Heart left ventricle (tissue), 13 donors: ENCODE measurements at regions not wholly inside any gene's neighbourhood (a gene's known extent, or its start where the extent isn't known, plus 50 kb on each side); places are given as distances from the start of the nearest gene placed in this dataset.

Source experiments
- POLR2A ChIP-seq, 2 donors: fragments of 450-650 bp; IDR thresholded peaks; one replicate each; pipeline ENCODE4 v1.6.1; 2017; ENCODE audit warnings: antibody characterized with exemption in 2 of 2, mild to moderate bottlenecking in 2 of 2, moderate library complexity in 2 of 2
- TF ChIP-seq, protein P1 (sequence below), 12 donors: fragments of 200-600 bp; sonication (generic) in 4 of 12; IDR thresholded peaks; one replicate each; pipeline versions ENCODE4 v1.5.0 to v1.8.0; 2018 to 2022; ENCODE audit warnings: antibody characterized with exemption in 12 of 12, mild to moderate bottlenecking in 5 of 12
- donor health status: ischemic (EF 13 %, LVEDD 7.1; RV severe dilation, severe dysfunction).
- donor health status: DM: no; HTN: yes; CAD: no.
- donor health status: DM: no; HTN: no; CAD: no.
- donor health status: ischemic (EF 25% LVEDD 6.9; RV normal size, moderate dysfunction).
- donor health status: ischemic (EF 25% LVEDD 5.7; RV mildly dilated, moderate dysfunction).
- donor health status: ischemic (EF 35%, LVEDD 5.7; RV mildly dilated, moderate dysfunction).
- donor health status: nonischemic (EF 11% LVEDD 7.7; RV severe dilation, severe dysfunction).
- donor health status: DM: yes; HTN: yes; CAD: no.
- donor health status: PGD.
- donor health status: ischemic (EF 29% LVEDD 5.4; RV normal size, mild dysfunction).
- donor health status: nonischemic (EF 23%, LVEDD 6.1; RV moderate dilation, normal function).

DNA sequence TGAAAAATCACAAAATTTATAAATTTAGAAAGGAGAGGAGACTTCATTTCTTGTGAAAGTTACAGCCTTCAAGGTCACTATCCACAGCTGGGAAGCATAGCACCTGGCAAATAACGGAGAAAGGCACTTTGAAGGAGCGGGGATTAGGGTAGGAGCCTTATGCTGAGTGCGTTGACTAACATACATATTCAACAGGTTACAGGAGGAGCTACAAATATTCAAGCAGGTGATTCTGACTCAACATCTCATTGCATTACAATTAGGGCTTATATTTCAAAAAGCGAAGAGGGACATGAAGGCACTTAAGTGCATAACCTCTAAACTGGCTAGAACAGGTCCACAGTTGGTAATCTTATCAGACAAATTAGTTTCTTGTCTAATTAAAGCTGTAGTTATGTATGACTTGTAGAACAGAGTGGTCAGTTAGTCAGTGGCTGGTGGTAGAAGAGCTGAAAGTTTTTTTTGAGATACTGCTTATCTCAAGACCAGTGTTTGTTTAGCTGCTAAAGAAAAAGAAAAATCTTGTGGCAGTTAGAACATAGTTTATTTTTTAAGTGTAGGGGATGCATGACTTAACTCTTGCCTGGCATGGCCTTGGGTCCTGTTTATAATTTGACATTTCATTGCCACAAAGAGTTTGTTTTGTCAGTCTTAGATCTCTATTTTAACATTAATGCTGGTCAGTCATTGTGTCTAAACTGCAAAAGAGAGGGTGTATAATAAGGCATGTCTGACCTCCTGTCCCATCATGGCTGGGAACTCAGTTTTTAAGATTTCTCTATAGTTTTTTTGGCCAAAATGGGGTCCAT, 311.5 kb downstream of the DUSP10 start:
- TF ChIP-seq, protein P1, sequence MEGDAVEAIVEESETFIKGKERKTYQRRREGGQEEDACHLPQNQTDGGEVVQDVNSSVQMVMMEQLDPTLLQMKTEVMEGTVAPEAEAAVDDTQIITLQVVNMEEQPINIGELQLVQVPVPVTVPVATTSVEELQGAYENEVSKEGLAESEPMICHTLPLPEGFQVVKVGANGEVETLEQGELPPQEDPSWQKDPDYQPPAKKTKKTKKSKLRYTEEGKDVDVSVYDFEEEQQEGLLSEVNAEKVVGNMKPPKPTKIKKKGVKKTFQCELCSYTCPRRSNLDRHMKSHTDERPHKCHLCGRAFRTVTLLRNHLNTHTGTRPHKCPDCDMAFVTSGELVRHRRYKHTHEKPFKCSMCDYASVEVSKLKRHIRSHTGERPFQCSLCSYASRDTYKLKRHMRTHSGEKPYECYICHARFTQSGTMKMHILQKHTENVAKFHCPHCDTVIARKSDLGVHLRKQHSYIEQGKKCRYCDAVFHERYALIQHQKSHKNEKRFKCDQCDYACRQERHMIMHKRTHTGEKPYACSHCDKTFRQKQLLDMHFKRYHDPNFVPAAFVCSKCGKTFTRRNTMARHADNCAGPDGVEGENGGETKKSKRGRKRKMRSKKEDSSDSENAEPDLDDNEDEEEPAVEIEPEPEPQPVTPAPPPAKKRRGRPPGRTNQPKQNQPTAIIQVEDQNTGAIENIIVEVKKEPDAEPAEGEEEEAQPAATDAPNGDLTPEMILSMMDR (IDR thresholded peaks at IDR 0.05): no peak
- no peak for TF ChIP-seq POLR2A (IDR thresholded peaks at IDR 0.05)
